ENCODE measurements at regions not wholly inside any gene's neighbourhood (a gene's known extent, or its start where the extent isn't known, plus 50 kb on each side); places are given as distances from the start of the nearest gene placed in this dataset.

GRCh38 chr1:242703467-242703866 lies 179.0 kb upstream of the PLD5 start:
- no peak for TF ChIP-seq CTCF (IDR thresholded peaks at IDR 0.05)
- no peaks in the 10 kb centered on the region for H3K9me3 ChIP-seq
- no peaks in the 10 kb centered on the region for H3K27me3 ChIP-seq (ENCODE audit: insufficient read depth in 3 of 3, low read length in 2 of 3)
- H3K36me3 ChIP-seq (ENCODE audit: insufficient read depth in 1 of 2, low read depth in 1 of 2), result no peaks in the 10 kb centered on the region
- H3K4me3 ChIP-seq, result no peak overlapping the region
- no peaks in the 10 kb centered on the region for H3K4me1 ChIP-seq
- 35 to 45% (median 38%) methylated on average over 2 of the region's 2 CpGs for WGBS, 3 donors
- intact Hi-C loops (cut with DNase I), result no loop called here
- no peak for ATAC-seq
- no peak overlapping the region for H3K27ac ChIP-seq
- no peak for DNase-seq

- H3K4me1 ChIP-seq, result no peaks in the 10 kb centered on the region
- no peaks in the 10 kb centered on the region for H3K9me3 ChIP-seq
- H3K4me3 ChIP-seq, result no peak overlapping the region
- intact Hi-C loops (cut with DNase I), result no loop called here
- H3K36me3 ChIP-seq (ENCODE audit: insufficient read depth in 1 of 2, low read depth in 1 of 2), result no peaks in the 10 kb centered on the region
- ATAC-seq (no peak), DNase-seq (no peak)
- no peaks in the 10 kb centered on the region for H3K27me3 ChIP-seq (ENCODE audit: insufficient read depth in 3 of 3, low read length in 2 of 3)
- WGBS, 3 donors, result 58 to 61% (median 61%) methylated on average over 2 of the region's 2 CpGs
- TF ChIP-seq CTCF (IDR thresholded peaks at IDR 0.05), result no peak
- H3K27ac ChIP-seq, result no peak overlapping the region
Observed at GRCh38 chr1:242692988-242693387, 168.5 kb upstream of the PLD5 start.

DNA sequence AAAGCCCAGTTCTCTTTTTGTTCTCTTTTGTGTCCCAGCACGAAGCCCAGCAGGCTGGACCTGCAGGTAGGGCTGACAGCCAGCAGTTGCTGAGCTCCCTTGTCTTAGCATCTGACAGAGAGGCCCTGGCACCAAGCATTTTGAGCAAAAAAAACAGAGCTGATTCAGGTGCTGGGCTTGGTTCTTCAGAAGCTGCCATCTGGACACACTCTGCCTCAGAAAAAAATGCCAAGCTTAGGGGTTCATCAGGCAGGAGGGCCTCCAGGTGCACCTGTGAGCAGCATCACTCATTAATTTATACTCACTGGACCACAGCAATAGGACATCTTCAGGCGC lies 167.1 kb upstream of the PLD5 start:
- DNase-seq (no peak), ATAC-seq (no peak)
- H3K27me3 ChIP-seq (ENCODE audit: insufficient read depth in 3 of 3, low read length in 2 of 3), result no peaks in the 10 kb centered on the region
- H3K4me3 ChIP-seq, result no peak overlapping the region
- no peak for TF ChIP-seq CTCF (IDR thresholded peaks at IDR 0.05)
- WGBS, 3 donors, result 49 to 55% (median 53%) methylated on average over 2 of the region's 2 CpGs
- H3K9me3 ChIP-seq, result no peaks in the 10 kb centered on the region
- no peak overlapping the region for H3K27ac ChIP-seq
- H3K4me1 ChIP-seq, result no peaks in the 10 kb centered on the region
- H3K36me3 ChIP-seq (ENCODE audit: insufficient read depth in 1 of 2, low read depth in 1 of 2), result no peaks in the 10 kb centered on the region
- intact Hi-C loops (cut with DNase I), result no loop called here

DNA sequence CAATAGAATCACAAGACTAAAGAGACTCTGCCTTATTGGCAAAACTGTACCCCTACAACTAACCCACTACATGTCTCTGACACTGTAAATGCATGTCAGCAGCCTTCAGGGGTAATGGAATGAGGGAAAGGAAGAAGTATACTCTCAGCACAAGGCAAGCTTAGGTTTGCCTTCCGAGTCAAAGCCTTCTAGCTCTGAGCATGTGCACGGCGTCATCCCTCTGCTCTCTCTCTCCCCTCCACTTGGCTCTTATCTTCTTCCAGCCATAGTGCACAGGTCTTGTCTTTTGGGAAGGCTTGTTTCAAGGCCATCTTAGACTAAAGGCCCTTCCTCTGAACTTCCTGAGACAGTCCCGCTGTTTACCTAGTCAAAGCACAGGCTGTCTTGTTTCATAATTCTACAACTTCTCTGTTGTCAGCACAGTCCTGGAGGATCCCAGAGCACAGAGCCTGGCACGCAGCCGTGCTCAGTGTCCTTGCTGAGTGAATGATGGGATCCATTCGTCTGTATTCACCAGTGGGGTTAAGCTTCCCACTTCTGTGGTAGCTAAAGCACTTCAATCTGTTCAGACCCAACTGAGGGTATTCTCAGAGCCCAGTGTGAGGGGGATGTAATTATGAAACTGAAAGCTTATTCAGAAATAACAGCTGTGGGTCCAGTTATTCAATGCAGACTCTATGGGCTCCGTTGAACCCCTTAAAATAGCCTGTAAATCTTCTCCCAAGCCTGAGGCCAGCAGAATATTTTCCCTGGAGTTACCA lies 166.5 kb upstream of the PLD5 start:
- intact Hi-C loops (cut with DNase I), result no loop called here
- no peak for TF ChIP-seq CTCF (IDR thresholded peaks at IDR 0.05)
- no peak for DNase-seq
- no peaks in the 10 kb centered on the region for H3K27me3 ChIP-seq (ENCODE audit: insufficient read depth in 3 of 3, low read length in 2 of 3)
- no peaks in the 10 kb centered on the region for H3K4me1 ChIP-seq
- no peak overlapping the region for H3K4me3 ChIP-seq
- 57 to 72% (median 61%) methylated on average over 8 of the region's 8 CpGs for WGBS, 3 donors
- no peaks in the 10 kb centered on the region for H3K36me3 ChIP-seq (ENCODE audit: insufficient read depth in 1 of 2, low read depth in 1 of 2)
- no peak overlapping the region for H3K27ac ChIP-seq
- ATAC-seq, result no peak
- H3K9me3 ChIP-seq, result no peaks in the 10 kb centered on the region

- H3K27ac ChIP-seq, result no peak overlapping the region
- H3K4me1 ChIP-seq, result no peaks in the 10 kb centered on the region
- no peaks in the 10 kb centered on the region for H3K9me3 ChIP-seq
- intact Hi-C loops (cut with DNase I), result no loop called here
- DNase-seq, result no peak
- WGBS, 3 donors, result 76 to 85% (median 83%) methylated on average over 17 of the region's 17 CpGs
- no peak for ATAC-seq
- no peak overlapping the region for H3K4me3 ChIP-seq
- no peaks in the 10 kb centered on the region for H3K36me3 ChIP-seq (ENCODE audit: insufficient read depth in 1 of 2, low read depth in 1 of 2)
- TF ChIP-seq CTCF (IDR thresholded peaks at IDR 0.05), result no peak
- no peaks in the 10 kb centered on the region for H3K27me3 ChIP-seq (ENCODE audit: insufficient read depth in 3 of 3, low read length in 2 of 3)
Observed at GRCh38 chr1:242689378-242689777, 164.9 kb upstream of the PLD5 start.
